OCI-LY7 (cell line): ENCODE measurements at regions not wholly inside any gene's neighbourhood (a gene's known extent, or its start where the extent isn't known, plus 50 kb on each side); places are given as distances from the start of the nearest gene placed in this dataset.

ENCODE experiments used
- BruUV-seq: library from RNA; stranded (reverse); fragments of 400-500 nt; replicated peaks from 2 replicates; lab custom pipeline; 2021; lab: Mats Ljungman, UMichigan
- CTCF ChIA-PET: fragments of 300-600 bp; sonication (Branson Sonifier 250); formaldehyde crosslinking; loops from one replicate; lab custom pipeline; 2022; ENCODE audit warnings: antibody characterized with exemption; ENCODE audit not compliant: unreplicated experiment; lab: Charles Lee
- POLR2A ChIA-PET: fragments of 300-600 bp; sonication (Branson Sonifier 250); formaldehyde crosslinking; loops from one replicate; lab custom pipeline; 2022; ENCODE audit warnings: antibody characterized with exemption; lab: Charles Lee
- DNase-seq: peaks from one replicate; pipeline ENCODE4 v3.0.0-alpha.2; 2015; ENCODE audit warnings: low spot score
- H2AFZ ChIP-seq: fragments of 200-600 bp; sonication (generic), shearing (Covaris generic); 2 replicates; pipeline ENCODE4 v1.6.1; 2014; ENCODE audit warnings: mild to moderate bottlenecking, antibody characterized with exemption, low read length, moderate library complexity
- H3K27ac ChIP-seq: fragments of 200-600 bp; sonication (generic); 2 replicates; pipeline ENCODE4 v1.5.1; 2014; ENCODE audit warnings: mixed run types, low read depth, mild to moderate bottlenecking, moderate library complexity, low read length, inconsistent platforms; ENCODE audit not compliant: poor library complexity, severe bottlenecking
- H3K36me3 ChIP-seq: fragments of 200-600 bp; sonication (generic); 2 replicates; pipeline ENCODE4 v1.6.1; 2014; ENCODE audit warnings: mild to moderate bottlenecking, antibody characterized with exemption, low read length, moderate library complexity, mixed read lengths; ENCODE audit not compliant: insufficient read depth
- H3K4me1 ChIP-seq: fragments of 200-600 bp; sonication (generic); 2 replicates; pipeline ENCODE4 v1.5.1; 2014; ENCODE audit warnings: mild to moderate bottlenecking, low read length; ENCODE audit not compliant: insufficient read depth, poor library complexity, severe bottlenecking
- H3K4me2 ChIP-seq: fragments of 200-600 bp; sonication (generic); 2 replicates; pipeline ENCODE4 v1.6.1; 2014; ENCODE audit warnings: mild to moderate bottlenecking, low read length
- H3K4me3 ChIP-seq: fragments of 200-600 bp; sonication (generic); 2 replicates; pipeline ENCODE4 v1.5.1; 2014; ENCODE audit warnings: mild to moderate bottlenecking, low read depth, low read length; ENCODE audit not compliant: poor library complexity, severe bottlenecking
- H3K79me2 ChIP-seq: fragments of 200-600 bp; sonication (generic); 2 replicates; pipeline ENCODE4 v1.6.1; 2016; ENCODE audit warnings: low read depth, mild to moderate bottlenecking, low read length, moderate library complexity, mixed read lengths; ENCODE audit not compliant: insufficient read depth
- H3K9me2 ChIP-seq: fragments of 200-600 bp; sonication (generic); 2 replicates; pipeline ENCODE4 v1.6.1; 2016; ENCODE audit warnings: mild to moderate bottlenecking, low read length, mixed read lengths; ENCODE audit not compliant: insufficient read depth
- H3K9me3 ChIP-seq: fragments of 200-600 bp; sonication (generic); 2 replicates; pipeline ENCODE4 v1.6.1; 2014; ENCODE audit warnings: mild to moderate bottlenecking, mixed run types, low read length, mixed read lengths
- H4K20me1 ChIP-seq: fragments of 200-600 bp; sonication (generic); 2 replicates; pipeline ENCODE4 v1.6.1; 2014; ENCODE audit warnings: mild to moderate bottlenecking, antibody characterized with exemption, low read length, moderate library complexity, mixed read lengths; ENCODE audit not compliant: insufficient read depth
- EZH2phosphoT487 ChIP-seq: fragments of 200-600 bp; sonication (generic); IDR thresholded peaks from 2 replicates; pipeline ENCODE4 v1.6.1; 2018; ENCODE audit warnings: low read depth, borderline replicate concordance, mild to moderate bottlenecking, mixed run types, antibody characterized with exemption, low read length, moderate library complexity, mixed read lengths
- intact Hi-C: fragments of 100-400 bp; cut with micrococcal nuclease; formaldehyde crosslinking; loops from one replicate; pipeline ENCODE4 v1.10.0; 2022; ENCODE audit not compliant: unreplicated experiment
- TF ChIP-seq, protein P1 (sequence below): fragments of 200-600 bp; sonication (generic); conservative IDR thresholded peaks from 2 replicates; pipeline ENCODE4 v1.5.1; 2014; ENCODE audit warnings: mild to moderate bottlenecking, antibody characterized with exemption, low read length, moderate library complexity, mixed read lengths

GRCh38 chr2:234690569-234691213 lies 193.8 kb upstream of the ARL4C start:
- POLR2A ChIA-PET = interaction anchor here (0.7 to 1.8 kb wide), 3 partner anchors 14 to 171 kb away, joined by 3 to 6 read pairs (median 3); no protein-coding TSS in a partner anchor
- H3K4me1 ChIP-seq = no peaks in the 10 kb centered on the region
- H3K4me3 ChIP-seq = no peak overlapping the region
- H3K9me3 ChIP-seq = no peaks in the 10 kb centered on the region
- no peaks in the 10 kb centered on the region for H3K36me3 ChIP-seq
- H2AFZ ChIP-seq = no peak overlapping the region
- no peaks in the 10 kb centered on the region for H4K20me1 ChIP-seq
- H3K9me2 ChIP-seq = no peaks in the 10 kb centered on the region
- no peaks in the 10 kb centered on the region for H3K79me2 ChIP-seq
- CTCF ChIA-PET = no interaction called here
- no peak overlapping the region for H3K4me2 ChIP-seq
- DNase-seq = no peak
- H3K27ac ChIP-seq = no peak overlapping the region
- TF ChIP-seq, protein P1, sequence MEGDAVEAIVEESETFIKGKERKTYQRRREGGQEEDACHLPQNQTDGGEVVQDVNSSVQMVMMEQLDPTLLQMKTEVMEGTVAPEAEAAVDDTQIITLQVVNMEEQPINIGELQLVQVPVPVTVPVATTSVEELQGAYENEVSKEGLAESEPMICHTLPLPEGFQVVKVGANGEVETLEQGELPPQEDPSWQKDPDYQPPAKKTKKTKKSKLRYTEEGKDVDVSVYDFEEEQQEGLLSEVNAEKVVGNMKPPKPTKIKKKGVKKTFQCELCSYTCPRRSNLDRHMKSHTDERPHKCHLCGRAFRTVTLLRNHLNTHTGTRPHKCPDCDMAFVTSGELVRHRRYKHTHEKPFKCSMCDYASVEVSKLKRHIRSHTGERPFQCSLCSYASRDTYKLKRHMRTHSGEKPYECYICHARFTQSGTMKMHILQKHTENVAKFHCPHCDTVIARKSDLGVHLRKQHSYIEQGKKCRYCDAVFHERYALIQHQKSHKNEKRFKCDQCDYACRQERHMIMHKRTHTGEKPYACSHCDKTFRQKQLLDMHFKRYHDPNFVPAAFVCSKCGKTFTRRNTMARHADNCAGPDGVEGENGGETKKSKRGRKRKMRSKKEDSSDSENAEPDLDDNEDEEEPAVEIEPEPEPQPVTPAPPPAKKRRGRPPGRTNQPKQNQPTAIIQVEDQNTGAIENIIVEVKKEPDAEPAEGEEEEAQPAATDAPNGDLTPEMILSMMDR = no peak
- no peak for TF ChIP-seq EZH2phosphoT487
- no TSS peak for BruUV-seq
- intact Hi-C loops = no loop called here

- DNase-seq = no peak
- no peak overlapping the region for H3K27ac ChIP-seq
- POLR2A ChIA-PET = interaction anchor here (0.6 to 1.2 kb wide), 2 partner anchors 12 to 46 kb away, joined by 3 to 5 read pairs; no protein-coding TSS in a partner anchor
- intact Hi-C loops = no loop called here
- H3K9me2 ChIP-seq = no peaks in the 10 kb centered on the region
- H3K79me2 ChIP-seq = no peaks in the 10 kb centered on the region
- H3K4me2 ChIP-seq = no peak overlapping the region
- no peaks in the 10 kb centered on the region for H3K9me3 ChIP-seq
- TF ChIP-seq, protein P1 = no peak
- no peak for TF ChIP-seq EZH2phosphoT487
- H3K36me3 ChIP-seq = no peaks in the 10 kb centered on the region
- H4K20me1 ChIP-seq = no peaks in the 10 kb centered on the region
- BruUV-seq = no TSS peak
- CTCF ChIA-PET = interaction anchor here (0.6 kb wide), 1 partner anchor 88 kb away, joined by 3 read pairs; no protein-coding TSS in a partner anchor
- H2AFZ ChIP-seq = no peak overlapping the region
- no peak overlapping the region for H3K4me3 ChIP-seq
- H3K4me1 ChIP-seq = no peaks in the 10 kb centered on the region
These were observed 193.1 kb upstream of the ARL4C start for GRCh38 chr2:234689911-234690379.
